Tibial nerve (tissue), 3 donors: ENCODE measurements at regions not wholly inside any gene's neighbourhood (a gene's known extent, or its start where the extent isn't known, plus 50 kb on each side); places are given as distances from the start of the nearest gene placed in this dataset.

ENCODE experiments used
- POLR2A ChIP-seq, 2 donors: fragments of 450-650 bp; IDR thresholded peaks; one replicate each; pipeline ENCODE4 v1.6.1; 2017; ENCODE audit warnings: antibody characterized with exemption in 2 of 2, mild to moderate bottlenecking in 2 of 2, moderate library complexity in 2 of 2
- TF ChIP-seq, protein P1 (sequence below), 5 experiments: fragments of 200-600 bp in 3 of 5; fragments of 450-650 bp in 2 of 5; sonication (generic) in 3 of 5; IDR thresholded peaks; one replicate each; pipeline ENCODE4 v1.5.1; 2016 to 2019; ENCODE audit warnings: antibody characterized with exemption in 5 of 5, mild to moderate bottlenecking in 3 of 5, moderate library complexity in 2 of 5

DNA sequence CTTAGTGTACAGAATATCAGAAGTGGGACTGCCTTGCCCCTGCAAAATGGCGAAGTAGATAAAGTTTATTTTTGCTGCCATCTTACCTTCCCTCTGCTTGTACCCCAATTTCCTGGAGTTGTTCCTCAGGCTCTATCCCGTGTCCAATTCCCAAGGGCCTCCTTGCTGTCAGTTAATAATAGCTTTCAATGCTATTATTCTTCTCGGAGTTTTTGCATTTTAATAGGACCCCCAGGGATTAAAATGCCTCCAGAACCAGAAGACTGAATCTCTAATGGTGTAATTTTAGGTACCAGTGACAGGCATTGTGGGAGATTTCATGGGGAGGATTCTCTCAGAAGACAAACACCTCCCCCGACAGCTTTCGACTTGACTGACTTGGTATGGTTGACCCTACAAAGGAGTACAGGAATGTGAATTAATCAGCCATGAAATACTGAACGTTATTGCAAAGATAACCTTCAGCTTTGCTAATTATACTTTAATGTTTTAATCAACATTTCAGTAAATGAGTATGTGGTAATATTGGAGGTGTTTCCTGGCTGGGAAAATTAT, 75.2 kb downstream of the ZNF22 start:
- no peak for TF ChIP-seq POLR2A (IDR thresholded peaks at IDR 0.05)
- TF ChIP-seq, protein P1, sequence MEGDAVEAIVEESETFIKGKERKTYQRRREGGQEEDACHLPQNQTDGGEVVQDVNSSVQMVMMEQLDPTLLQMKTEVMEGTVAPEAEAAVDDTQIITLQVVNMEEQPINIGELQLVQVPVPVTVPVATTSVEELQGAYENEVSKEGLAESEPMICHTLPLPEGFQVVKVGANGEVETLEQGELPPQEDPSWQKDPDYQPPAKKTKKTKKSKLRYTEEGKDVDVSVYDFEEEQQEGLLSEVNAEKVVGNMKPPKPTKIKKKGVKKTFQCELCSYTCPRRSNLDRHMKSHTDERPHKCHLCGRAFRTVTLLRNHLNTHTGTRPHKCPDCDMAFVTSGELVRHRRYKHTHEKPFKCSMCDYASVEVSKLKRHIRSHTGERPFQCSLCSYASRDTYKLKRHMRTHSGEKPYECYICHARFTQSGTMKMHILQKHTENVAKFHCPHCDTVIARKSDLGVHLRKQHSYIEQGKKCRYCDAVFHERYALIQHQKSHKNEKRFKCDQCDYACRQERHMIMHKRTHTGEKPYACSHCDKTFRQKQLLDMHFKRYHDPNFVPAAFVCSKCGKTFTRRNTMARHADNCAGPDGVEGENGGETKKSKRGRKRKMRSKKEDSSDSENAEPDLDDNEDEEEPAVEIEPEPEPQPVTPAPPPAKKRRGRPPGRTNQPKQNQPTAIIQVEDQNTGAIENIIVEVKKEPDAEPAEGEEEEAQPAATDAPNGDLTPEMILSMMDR (IDR thresholded peaks at IDR 0.05) = no peak
